ENCODE measurements at regions not wholly inside any gene's neighbourhood (a gene's known extent, or its start where the extent isn't known, plus 50 kb on each side); places are given as distances from the start of the nearest gene placed in this dataset.

DNA sequence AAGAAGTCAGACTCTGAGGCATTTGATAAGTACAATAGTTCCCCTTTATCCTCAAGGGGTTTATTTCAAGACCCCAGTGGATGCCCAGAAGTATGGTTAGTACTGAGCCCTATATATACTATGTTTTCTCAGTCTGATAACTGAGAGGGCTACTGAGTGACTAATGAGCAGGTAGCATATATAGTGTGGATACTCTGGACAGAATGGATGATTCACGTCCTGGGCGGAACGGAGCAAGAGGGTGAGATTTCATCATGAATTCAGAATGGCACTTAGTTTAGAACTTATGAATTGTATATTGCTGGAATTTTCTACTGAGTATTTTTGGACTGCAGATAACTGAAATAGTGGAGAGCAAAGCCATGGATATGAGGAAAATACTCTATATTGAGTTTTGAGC, 457.6 kb downstream of the PLK2 start:
- Histone ChIP-seq H3K27me3 (ENCODE audit: control insufficient read depth, insufficient read depth, low read length) (no peaks in the 10 kb centered on the region), H3K36me3 (ENCODE audit: control insufficient read depth, insufficient read depth, low read length) (no peaks in the 10 kb centered on the region), H3K4me3 (ENCODE audit: low read length) (no peak overlapping the region), H3K4me1 (ENCODE audit: control insufficient read depth, insufficient read depth, low read length) (no peaks in the 10 kb centered on the region), H3K27ac (ENCODE audit: low read length) (no peak overlapping the region), H3K9me3 (ENCODE audit: control insufficient read depth, insufficient read depth, low read length) (no peaks in the 10 kb centered on the region)
- Mint-ChIP-seq H3K9me3 (peaks cover 0 to 5% of the 10 kb centered on the region in 2 donors), H3K27me3 (ENCODE audit: low read depth in 2 of 2) (no peaks in the 10 kb centered on the region), H3K36me3 (no peaks in the 10 kb centered on the region), H3K4me1 (no peaks in the 10 kb centered on the region), H3K27ac (no peak overlapping the region), H3K4me3 (no peak overlapping the region)
- no peak for ATAC-seq
- no peak for DNase-seq
- no peak for TF ChIP-seq CTCF (IDR thresholded peaks at IDR 0.05)
- 79% methylated on average over 3 of the region's 3 CpGs for WGBS (ENCODE audit: insufficient coverage)
- intact Hi-C loops (cut with micrococcal nuclease) = no loop called here

DNA sequence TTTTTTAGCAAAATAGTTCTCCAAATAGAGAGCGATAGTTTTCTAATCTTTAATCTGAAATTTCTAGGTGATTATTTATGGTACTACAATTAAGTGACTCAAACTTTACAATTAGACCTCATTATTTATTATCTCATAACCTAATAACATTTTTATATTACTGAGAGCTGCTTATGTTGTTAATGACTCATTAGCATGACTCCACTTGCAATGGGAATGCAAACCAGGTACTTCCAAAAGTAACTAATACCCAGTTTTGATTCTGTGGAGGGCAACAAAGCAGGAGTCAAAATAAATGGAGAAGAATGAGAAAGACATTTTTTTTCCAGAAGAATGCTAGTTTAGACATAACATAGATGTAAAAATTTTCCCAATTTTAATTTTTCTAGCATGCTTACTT, 466.0 kb downstream of the PLK2 start:
- TF ChIP-seq CTCF (IDR thresholded peaks at IDR 0.05) = no peak
- DNase-seq = no peak
- intact Hi-C loops (cut with micrococcal nuclease) = no loop called here
- no peaks in the 10 kb centered on the region for H3K27me3 Mint-ChIP-seq (ENCODE audit: low read depth in 2 of 2)
- WGBS (ENCODE audit: insufficient coverage) = no CpG with 5 or more reads among the region's 1 CpG
- Histone ChIP-seq H3K4me3 (ENCODE audit: low read length) (no peak overlapping the region), H3K4me1 (ENCODE audit: control insufficient read depth, insufficient read depth, low read length) (no peaks in the 10 kb centered on the region), H3K36me3 (ENCODE audit: control insufficient read depth, insufficient read depth, low read length) (no peaks in the 10 kb centered on the region), H3K27ac (ENCODE audit: low read length) (no peak overlapping the region), H3K9me3 (ENCODE audit: control insufficient read depth, insufficient read depth, low read length) (no peaks in the 10 kb centered on the region), H3K27me3 (ENCODE audit: control insufficient read depth, insufficient read depth, low read length) (no peaks in the 10 kb centered on the region)
- no peak overlapping the region for H3K27ac Mint-ChIP-seq
- peaks cover 0 to 9% of the 10 kb centered on the region in 2 donors for H3K9me3 Mint-ChIP-seq
- no peak overlapping the region for H3K4me3 Mint-ChIP-seq
- no peaks in the 10 kb centered on the region for H3K36me3 Mint-ChIP-seq
- H3K4me1 Mint-ChIP-seq = peaks cover 0 to 1% of the 10 kb centered on the region in 2 donors
- no peak for ATAC-seq

DNA sequence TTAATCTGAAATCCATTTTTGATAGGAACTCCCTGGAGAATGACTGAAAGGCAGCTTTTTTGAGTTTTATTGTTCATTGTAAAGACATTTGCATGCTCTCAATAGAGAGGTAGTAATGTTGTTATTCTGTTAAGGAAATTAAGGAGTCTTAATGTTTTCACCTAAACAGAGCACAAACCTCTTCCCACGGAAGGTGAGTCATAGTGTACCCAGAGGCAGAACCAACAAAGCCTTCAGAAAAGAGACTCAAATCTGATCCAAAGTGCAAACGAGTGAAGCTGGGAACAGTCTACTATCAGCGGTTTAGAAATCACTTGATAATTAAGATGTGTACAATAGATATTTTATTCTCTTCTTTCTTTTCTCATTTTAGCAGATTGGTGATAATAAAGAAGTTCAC, 470.5 kb downstream of the PLK2 start:
- Mint-ChIP-seq H3K4me3 (no peak overlapping the region), H3K36me3 (no peaks in the 10 kb centered on the region), H3K4me1 (peaks cover 0 to 4% of the 10 kb centered on the region in 2 donors), H3K27me3 (ENCODE audit: low read depth in 2 of 2) (no peaks in the 10 kb centered on the region), H3K9me3 (no peaks in the 10 kb centered on the region), H3K27ac (no peak overlapping the region)
- DNase-seq = no peak
- no peak overlapping the region for H3K27ac ChIP-seq (ENCODE audit: low read length)
- intact Hi-C loops (cut with micrococcal nuclease) = no loop called here
- no peak overlapping the region for H3K4me3 ChIP-seq (ENCODE audit: low read length)
- H3K9me3 ChIP-seq (ENCODE audit: control insufficient read depth, insufficient read depth, low read length) = no peaks in the 10 kb centered on the region
- WGBS (ENCODE audit: insufficient coverage) = 78% methylated on average over 1 of the region's 3 CpGs
- no peaks in the 10 kb centered on the region for H3K27me3 ChIP-seq (ENCODE audit: control insufficient read depth, insufficient read depth, low read length)
- H3K4me1 ChIP-seq (ENCODE audit: control insufficient read depth, insufficient read depth, low read length) = no peaks in the 10 kb centered on the region
- no peak for ATAC-seq
- H3K36me3 ChIP-seq (ENCODE audit: control insufficient read depth, insufficient read depth, low read length) = no peaks in the 10 kb centered on the region
- TF ChIP-seq CTCF (IDR thresholded peaks at IDR 0.05) = no peak

- ATAC-seq = no peak
- WGBS (ENCODE audit: insufficient coverage) = 83% methylated on average over 1 of the region's 1 CpG
- no peak overlapping the region for H3K4me3 Mint-ChIP-seq
These were observed 471.1 kb downstream of the PLK2 start for GRCh38 chr5:57988813-57989212.

More at GRCh38 chr5:57988813-57989212, 471.1 kb downstream of the PLK2 start:
- H3K9me3 Mint-ChIP-seq = no peaks in the 10 kb centered on the region
- H3K27ac Mint-ChIP-seq = no peak overlapping the region
- no peaks in the 10 kb centered on the region for H3K9me3 ChIP-seq (ENCODE audit: control insufficient read depth, insufficient read depth, low read length)
- no peaks in the 10 kb centered on the region for H3K36me3 ChIP-seq (ENCODE audit: control insufficient read depth, insufficient read depth, low read length)
- peaks cover 0 to 4% of the 10 kb centered on the region in 2 donors for H3K4me1 Mint-ChIP-seq
- H3K27ac ChIP-seq (ENCODE audit: low read length) = no peak overlapping the region
- intact Hi-C loops (cut with micrococcal nuclease) = no loop called here
- no peak for TF ChIP-seq CTCF (IDR thresholded peaks at IDR 0.05)
- no peak overlapping the region for H3K4me3 ChIP-seq (ENCODE audit: low read length)
- H3K27me3 Mint-ChIP-seq (ENCODE audit: low read depth in 2 of 2) = no peaks in the 10 kb centered on the region
- H3K27me3 ChIP-seq (ENCODE audit: control insufficient read depth, insufficient read depth, low read length) = no peaks in the 10 kb centered on the region
- H3K4me1 ChIP-seq (ENCODE audit: control insufficient read depth, insufficient read depth, low read length) = no peaks in the 10 kb centered on the region
- no peak for DNase-seq
- H3K36me3 Mint-ChIP-seq = no peaks in the 10 kb centered on the region
